H1 (cell line): ENCODE measurements at regions not wholly inside any gene's neighbourhood (a gene's known extent, or its start where the extent isn't known, plus 50 kb on each side); places are given as distances from the start of the nearest gene placed in this dataset.

Experiments used
- CTCF ChIA-PET: fragments of 300-600 bp; sonication (Branson Sonifier 250); formaldehyde crosslinking; loops from one replicate; lab custom pipeline; 2021; ENCODE audit not compliant: partially characterized antibody; lab: Charles Lee
- POLR2A ChIA-PET: fragments of 300-600 bp; sonication (Branson Sonifier 250); formaldehyde crosslinking; loops from one replicate; lab custom pipeline; 2021; ENCODE audit warnings: inconsistent platforms; ENCODE audit not compliant: partially characterized antibody; lab: Charles Lee
- DNase-seq, 2 experiments: peaks; one replicate each; pipeline versions ENCODE4 v3.0.0 to v3.0.0-alpha.2; 2010 to 2022; ENCODE audit warnings: low spot score in 2 of 2, low read depth in 1 of 2, mixed read lengths in 1 of 2
- FAIRE-seq: peaks from 2 replicates; lab custom pipeline; 2011; peaks lifted over from hg19 to GRCh38; lab: Jason Lieb, UNC
- H2AFZ ChIP-seq: 2 replicates; pipeline ENCODE4 v1.8.1; 2012; ENCODE audit warnings: low read length, inconsistent platforms
- H2AK5ac ChIP-seq: 2 replicates; pipeline ENCODE4 v1.6.1; 2013; ENCODE audit warnings: low read depth, low read length
- H2BK120ac ChIP-seq: replicated peaks from 2 replicates; pipeline ENCODE3; 2013; ENCODE audit warnings: low read depth, low read length, inconsistent platforms
- H2BK12ac ChIP-seq: 2 replicates; pipeline ENCODE4 v1.6.1; 2013; ENCODE audit warnings: low read depth, low read length
- H2BK15ac ChIP-seq: 2 replicates; pipeline ENCODE4 v1.6.1; 2013; ENCODE audit warnings: low read length
- H2BK20ac ChIP-seq: 2 replicates; pipeline ENCODE4 v1.6.1; 2013; ENCODE audit warnings: low read length
- H2BK5ac ChIP-seq: 2 replicates; pipeline ENCODE4 v1.6.1; 2013; ENCODE audit warnings: low read depth, low read length
- H3K14ac ChIP-seq: 2 replicates; pipeline ENCODE4 v1.6.1; 2013; ENCODE audit warnings: inconsistent platforms; ENCODE audit not compliant: insufficient read length
- H3K18ac ChIP-seq: 2 replicates; pipeline ENCODE4 v1.6.1; 2013; ENCODE audit warnings: low read length; ENCODE audit errors: extremely low read depth
- H3K23ac ChIP-seq: 2 replicates; pipeline ENCODE4 v1.6.1; 2013; ENCODE audit warnings: inconsistent platforms; ENCODE audit not compliant: insufficient read length
- H3K23me2 ChIP-seq: 2 replicates; pipeline ENCODE4 v1.6.1; 2013; ENCODE audit warnings: low read depth, low read length
- H3K27ac ChIP-seq: 2 replicates; pipeline ENCODE4 v1.6.1; 2011; ENCODE audit warnings: low read depth, low read length, inconsistent platforms
- H3K27me3 ChIP-seq, 4 experiments: replicated peaks in 1 of 4; 1 replicate in 1 of 4; 2 replicates in 3 of 4; pipeline versions ENCODE4 v1.6.1 to v1.8.1; 2011 to 2013; ENCODE audit warnings: low read length in 3 of 4, mild to moderate bottlenecking in 3 of 4, inconsistent platforms in 2 of 4, mixed read lengths in 2 of 4, moderate library complexity in 1 of 4; ENCODE audit not compliant: control insufficient read depth in 3 of 4, insufficient read depth in 3 of 4; ENCODE audit errors: extremely low read depth in 1 of 4
- H3K36me3 ChIP-seq, 4 experiments: 2 replicates each; pipeline versions ENCODE4 v1.6.1 to v1.8.1; 2011 to 2013; ENCODE audit warnings: mild to moderate bottlenecking in 4 of 4, low read length in 3 of 4, moderate library complexity in 2 of 4, control low read depth in 1 of 4, inconsistent platforms in 1 of 4; ENCODE audit not compliant: insufficient read depth in 4 of 4, control insufficient read depth in 2 of 4
- H3K4ac ChIP-seq: replicated peaks from 2 replicates; pipeline ENCODE3; 2013; ENCODE audit warnings: low read length, low read depth, mixed read lengths, inconsistent platforms; ENCODE audit not compliant: insufficient read length
- H3K4me1 ChIP-seq, 4 experiments: replicated peaks in 1 of 4; 1 replicate in 1 of 4; 2 replicates in 3 of 4; pipeline versions ENCODE4 v1.6.1 to v1.8.1; 2011 to 2013; ENCODE audit warnings: low read length in 3 of 4, inconsistent platforms in 2 of 4, mixed read lengths in 1 of 4; ENCODE audit not compliant: insufficient read depth in 4 of 4, control insufficient read depth in 3 of 4
- H3K4me2 ChIP-seq, 2 experiments: 2 replicates each; pipeline versions ENCODE4 v1.6.1 to v1.8.1; 2011 to 2013; ENCODE audit warnings: low read depth in 2 of 2, low read length in 2 of 2, control low read depth in 1 of 2, inconsistent platforms in 1 of 2, mild to moderate bottlenecking in 1 of 2; ENCODE audit not compliant: insufficient read depth in 1 of 2
- H3K4me3 ChIP-seq, 4 experiments: fragments of 200-600, 300-600 bp in 1 of 4; sonication (generic), shearing (Covaris generic), sonication (Bioruptor Twin) in 1 of 4; 2 replicates each; pipeline versions ENCODE4 v1.5.1 to v1.8.1; 2011 to 2016; ENCODE audit warnings: low read length in 4 of 4, low read depth in 3 of 4, control low read depth in 2 of 4, inconsistent platforms in 2 of 4, mild to moderate bottlenecking in 2 of 4, mixed read lengths in 1 of 4, moderate library complexity in 1 of 4; ENCODE audit not compliant: insufficient read depth in 2 of 4; ENCODE audit errors: extremely low read depth in 1 of 4
- H3K56ac ChIP-seq: replicated peaks from 2 replicates; pipeline ENCODE3; 2013; ENCODE audit warnings: low read depth, mild to moderate bottlenecking, mixed read lengths, low read length, inconsistent platforms; ENCODE audit not compliant: insufficient read length
- H3K79me1 ChIP-seq: 2 replicates; pipeline ENCODE4 v1.6.1; 2013; ENCODE audit warnings: low read depth, low read length, control low read depth
- H3K79me2 ChIP-seq, 2 experiments: 2 replicates each; pipeline versions ENCODE4 v1.6.1 to v1.8.1; 2012 to 2013; ENCODE audit warnings: low read length in 2 of 2, mild to moderate bottlenecking in 2 of 2, inconsistent platforms in 1 of 2; ENCODE audit not compliant: insufficient read depth in 2 of 2, control insufficient read depth in 1 of 2
- H3K9ac ChIP-seq, 4 experiments: replicated peaks in 1 of 4; 1 replicate in 1 of 4; 2 replicates in 3 of 4; pipeline versions ENCODE4 v1.6.1 to v1.8.1; 2011 to 2013; ENCODE audit warnings: low read depth in 3 of 4, low read length in 3 of 4, control low read depth in 2 of 4, mild to moderate bottlenecking in 2 of 4, moderate library complexity in 2 of 4, inconsistent platforms in 1 of 4; ENCODE audit errors: extremely low read depth in 1 of 4
- H3K9me3 ChIP-seq, 2 experiments: 2 replicates each; pipeline versions ENCODE4 v1.6.1 to v1.8.1; 2012 to 2013; ENCODE audit warnings: mild to moderate bottlenecking in 2 of 2, moderate library complexity in 2 of 2, control low read depth in 1 of 2, inconsistent platforms in 1 of 2, low read depth in 1 of 2, low read length in 1 of 2, mixed read lengths in 1 of 2; ENCODE audit not compliant: insufficient read depth in 2 of 2
- H4K20me1 ChIP-seq, 2 experiments: replicated peaks in 1 of 2; 2 replicates each; pipeline versions ENCODE3 to v1.8.1; 2011 to 2013; ENCODE audit warnings: inconsistent platforms in 2 of 2, low read length in 2 of 2, mild to moderate bottlenecking in 1 of 2; ENCODE audit not compliant: insufficient read depth in 2 of 2, control insufficient read depth in 1 of 2
- H4K5ac ChIP-seq: 2 replicates; pipeline ENCODE4 v1.6.1; 2013; ENCODE audit warnings: low read length, low read depth, mixed read lengths, inconsistent platforms; ENCODE audit not compliant: insufficient read length
- H4K8ac ChIP-seq: 2 replicates; pipeline ENCODE4 v1.8.0; 2013; ENCODE audit warnings: mild to moderate bottlenecking, moderate library complexity, low read length, inconsistent platforms; ENCODE audit not compliant: insufficient read depth; ENCODE audit errors: extremely low read depth
- H4K91ac ChIP-seq: replicated peaks from 2 replicates; pipeline ENCODE3; 2013; ENCODE audit warnings: low read length, mixed read lengths, inconsistent platforms; ENCODE audit not compliant: insufficient read length
- BCL11A ChIP-seq, 2 experiments: IDR thresholded peaks; one replicate each; pipeline ENCODE4 v1.6.1; 2011; ENCODE audit warnings: low read depth in 2 of 2, low read length in 2 of 2, mild to moderate bottlenecking in 2 of 2
- EGR1 ChIP-seq: IDR thresholded peaks from 2 replicates; pipeline ENCODE4 v1.6.1; 2011; ENCODE audit warnings: low read depth, low read length, borderline replicate concordance
- FOSL1 ChIP-seq: IDR thresholded peaks from 2 replicates; pipeline ENCODE4 v1.6.1; 2011; ENCODE audit warnings: mild to moderate bottlenecking, low read depth, low read length, moderate library complexity; ENCODE audit not compliant: insufficient read depth
- GTF2F1 ChIP-seq: IDR thresholded peaks from 2 replicates; pipeline ENCODE4 v1.6.1; 2012; ENCODE audit warnings: low read depth, low read length, improper control_type of control experiment, borderline replicate concordance
- KDM5A ChIP-seq: fragments of 200-600 bp; IDR thresholded peaks from 2 replicates; pipeline ENCODE4 v1.7.1; 2012; ENCODE audit warnings: mild to moderate bottlenecking, low read length, inconsistent platforms, mixed read lengths
- MAFK ChIP-seq: IDR thresholded peaks from 2 replicates; pipeline ENCODE4 v1.6.1; 2012; ENCODE audit warnings: low read depth, mild to moderate bottlenecking, improper control_type of control experiment, low read length
- POLR2A ChIP-seq, 2 experiments: IDR thresholded peaks; 1 replicate in 1 of 2; 2 replicates in 1 of 2; pipeline ENCODE4 v1.6.1; 2011; ENCODE audit warnings: low read depth in 2 of 2, low read length in 2 of 2, mild to moderate bottlenecking in 2 of 2; ENCODE audit errors: control extremely low read depth in 1 of 2
- SAP30 ChIP-seq: fragments of 300-600 bp; sonication (generic); IDR thresholded peaks from 2 replicates; pipeline ENCODE4 v1.7.1; 2012; ENCODE audit warnings: low read length, moderate library complexity, mild to moderate bottlenecking, inconsistent platforms; ENCODE audit not compliant: insufficient read depth, insufficient replicate concordance
- SP1 ChIP-seq: IDR thresholded peaks from 2 replicates; pipeline ENCODE4 v1.6.1; 2011; ENCODE audit warnings: low read depth, low read length
- TBP ChIP-seq: IDR thresholded peaks from 2 replicates; pipeline ENCODE4 v1.6.1; 2011; ENCODE audit warnings: low read depth, low read length, improper control_type of control experiment
- WGBS, 2 experiments: shearing (Covaris generic) in 1 of 2; methylation state at CpG; one replicate each; pipeline versions ENCODE4 v1.1.6 to v1.1.7; 2013 to 2015; ENCODE audit warnings: low lambda C conversion rate in 2 of 2, mixed read lengths in 2 of 2, inconsistent platforms in 1 of 2, low coverage in 1 of 2, missing lambda C conversion rate in 1 of 2; ENCODE audit not compliant: insufficient replicate concordance in 2 of 2, insufficient coverage in 1 of 2, insufficient read length in 1 of 2; ENCODE audit errors: extremely low coverage in 1 of 2, missing lambda C conversion rate in 1 of 2; 5-methylcytosine and 5-hydroxymethylcytosine counted together
- TF ChIP-seq, protein P1 (sequence below): IDR thresholded peaks from 2 replicates; pipeline ENCODE4 v1.6.1; 2012; ENCODE audit warnings: inconsistent platforms

DNA sequence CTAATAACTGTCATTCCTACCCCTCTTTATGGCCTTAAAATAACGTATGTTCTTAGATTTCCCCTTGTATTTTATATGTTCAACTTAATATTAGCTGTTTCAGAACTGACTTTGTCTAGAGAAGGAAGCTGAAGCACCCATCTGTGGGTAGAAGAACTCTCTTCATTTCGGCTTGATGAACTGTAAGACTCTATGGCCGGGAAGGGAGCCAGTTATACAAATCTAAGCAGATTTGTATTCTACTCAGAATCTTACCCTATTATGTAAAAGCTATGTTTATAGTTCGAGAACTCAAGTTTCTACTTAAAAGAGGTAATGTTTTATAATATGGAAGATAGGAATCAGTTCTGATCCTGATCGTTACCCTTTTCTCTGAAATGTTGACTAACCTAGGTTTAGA, 390.9 kb upstream of the PRICKLE1 start:
- Histone ChIP-seq H2BK15ac (no peak overlapping the region), H2AFZ (no peak overlapping the region), H2AK5ac (no peak overlapping the region), H3K79me1 (no peaks in the 10 kb centered on the region), H3K4me1 (peaks cover 0 to 4% (median 3%) of the 10 kb centered on the region in 4 experiments; a peak in 2 of 7 replicates), H4K8ac (no peak overlapping the region), H3K23ac (no peak overlapping the region), H3K9ac (no peak overlapping the region), H3K4me3 (no peak overlapping the region), H2BK12ac (no peak overlapping the region; the same call in 1 of the 2 replicates), H3K18ac (no peak overlapping the region), H3K36me3 (no peaks in the 10 kb centered on the region), H4K20me1 (no peaks in the 10 kb centered on the region), H4K91ac (no peak overlapping the region), H2BK120ac (no peak overlapping the region), H3K79me2 (no peaks in the 10 kb centered on the region), H3K27ac (no peak overlapping the region), H3K14ac (no peak overlapping the region), H3K56ac (no peak overlapping the region), H2BK20ac (no peak overlapping the region), H3K4me2 (no peak overlapping the region), H3K9me3 (0 out of 4 replicates have a peak, but pooled peaks cover 0 to under 1% of the 10 kb centered on the region in 2 experiments), H3K4ac (no peak overlapping the region), H3K23me2 (no peaks in the 10 kb centered on the region), H2BK5ac (no peak overlapping the region), H3K27me3 (peaks cover 0 to 3% (median 0%) of the 10 kb centered on the region in 4 experiments; a peak in 1 of 7 replicates), H4K5ac (no peak overlapping the region)
- WGBS, 2 experiments, result 89% methylated on average over 5 of the region's 5 CpGs; no CpG with 5 or more reads in 1 of the 2 experiments
- no peak for FAIRE-seq
- ChIA-PET POLR2A (no interaction called here), CTCF (interaction anchor here (0.9 kb wide), 1 partner anchor 8 kb away, joined by 3 read pairs; no protein-coding TSS in a partner anchor)
- no peak for DNase-seq
- TF ChIP-seq MAFK, result no peak
- TF ChIP-seq, protein P1, sequence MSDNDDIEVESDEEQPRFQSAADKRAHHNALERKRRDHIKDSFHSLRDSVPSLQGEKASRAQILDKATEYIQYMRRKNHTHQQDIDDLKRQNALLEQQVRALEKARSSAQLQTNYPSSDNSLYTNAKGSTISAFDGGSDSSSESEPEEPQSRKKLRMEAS, result no peak
- no peak for TF ChIP-seq SAP30
- no peak for TF ChIP-seq SP1
- TF ChIP-seq TBP, result no peak
- TF ChIP-seq BCL11A (IDR thresholded peaks at IDR 0.05; ENCODE audit: low read depth in 2 of 2, low read length in 2 of 2), result no peak
- no peak for TF ChIP-seq KDM5A
- no peak for TF ChIP-seq EGR1
- TF ChIP-seq GTF2F1, result no peak
- TF ChIP-seq POLR2A (IDR thresholded peaks at IDR 0.05; ENCODE audit: control extremely low read depth in 1 of 2, low read depth in 2 of 2, low read length in 2 of 2), result no peak
- TF ChIP-seq FOSL1, result no peak
